ENCODE measurements at regions not wholly inside any gene's neighbourhood (a gene's known extent, or its start where the extent isn't known, plus 50 kb on each side); places are given as distances from the start of the nearest gene placed in this dataset.
"Not testable (repeated sequence)": the region's sequence is repeated elsewhere in the genome, so short reads cannot be mapped to it uniquely, and the experiment has no call there.

DNA sequence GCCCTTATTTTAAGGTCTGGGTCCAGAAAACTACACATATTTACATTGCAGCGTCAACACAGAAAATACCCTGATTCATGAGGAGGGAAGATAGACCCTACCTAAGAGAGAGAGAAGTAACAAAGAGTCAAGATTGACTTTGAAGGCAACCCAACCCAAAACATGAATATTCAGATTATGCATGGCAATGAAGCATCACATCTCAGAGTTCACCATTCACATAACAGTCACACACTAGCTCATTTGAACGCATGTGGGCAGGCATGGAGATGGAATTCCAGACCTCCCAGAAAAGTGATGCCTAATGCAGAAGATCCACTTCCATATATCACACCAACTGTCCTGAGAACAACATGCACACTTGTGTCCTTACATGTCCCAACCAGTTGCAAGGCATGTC, 190.1 kb upstream of the ITGA1 start:
- ChIA-PET POLR2A (no interaction called here), CTCF (no interaction called here)

DNA sequence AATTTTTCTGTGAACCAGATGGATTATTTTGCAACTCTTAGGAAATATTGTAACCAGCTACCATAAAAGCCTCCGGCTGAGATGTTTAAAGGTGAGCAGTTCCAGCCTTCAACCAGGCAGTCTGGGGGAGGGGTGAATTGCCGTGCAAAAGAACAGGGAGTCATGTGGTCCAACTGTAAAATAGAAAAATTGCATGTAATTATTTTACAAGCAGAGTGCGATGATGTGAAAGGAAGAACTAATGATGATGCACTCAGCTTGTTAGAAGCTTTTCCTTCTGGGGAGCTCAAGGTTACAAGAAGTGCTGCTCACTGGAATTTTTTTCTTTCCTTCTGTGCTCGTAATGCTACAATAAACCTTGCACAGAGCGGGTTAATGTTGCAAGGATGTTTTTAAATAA, 188.7 kb upstream of the ITGA1 start:
- POLR2A ChIA-PET: no interaction called here
- CTCF ChIA-PET: no interaction called here

DNA sequence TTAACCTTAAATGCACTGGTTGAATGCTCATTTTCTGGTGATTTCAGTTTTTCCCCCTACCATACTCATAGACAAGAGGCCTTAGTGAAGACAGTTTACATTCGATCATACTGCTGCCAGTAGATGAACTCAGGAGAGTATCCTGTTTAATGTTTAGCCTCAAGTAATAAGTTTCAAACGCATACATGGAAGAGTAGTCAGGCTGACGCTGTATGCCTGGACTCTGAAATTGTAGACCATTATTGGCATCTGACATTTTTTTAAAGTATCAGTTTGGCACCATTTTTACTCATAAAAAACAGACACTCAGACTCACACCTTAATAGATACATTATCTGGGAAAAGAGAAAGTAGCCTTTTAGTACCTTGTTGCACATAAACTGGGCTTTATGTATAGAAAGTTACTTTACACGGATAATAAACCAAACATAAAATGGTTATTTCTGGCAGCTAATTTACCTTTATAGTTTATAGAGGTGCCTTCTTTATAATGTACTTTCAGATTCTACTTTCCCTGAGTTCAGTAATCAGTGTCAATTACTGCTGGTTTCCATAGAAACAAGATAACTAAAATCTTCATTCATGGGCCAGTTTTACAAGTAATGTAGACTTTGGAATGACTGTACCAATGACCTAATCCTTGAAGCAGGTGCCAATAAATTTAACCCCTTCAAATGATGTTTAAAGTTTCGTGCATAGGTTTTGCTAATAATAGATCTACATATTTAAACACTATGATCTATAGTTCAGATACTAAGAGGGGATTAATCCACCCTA, 183.8 kb upstream of the ITGA1 start:
- CTCF ChIA-PET: no interaction called here
- POLR2A ChIA-PET: no interaction called here

DNA sequence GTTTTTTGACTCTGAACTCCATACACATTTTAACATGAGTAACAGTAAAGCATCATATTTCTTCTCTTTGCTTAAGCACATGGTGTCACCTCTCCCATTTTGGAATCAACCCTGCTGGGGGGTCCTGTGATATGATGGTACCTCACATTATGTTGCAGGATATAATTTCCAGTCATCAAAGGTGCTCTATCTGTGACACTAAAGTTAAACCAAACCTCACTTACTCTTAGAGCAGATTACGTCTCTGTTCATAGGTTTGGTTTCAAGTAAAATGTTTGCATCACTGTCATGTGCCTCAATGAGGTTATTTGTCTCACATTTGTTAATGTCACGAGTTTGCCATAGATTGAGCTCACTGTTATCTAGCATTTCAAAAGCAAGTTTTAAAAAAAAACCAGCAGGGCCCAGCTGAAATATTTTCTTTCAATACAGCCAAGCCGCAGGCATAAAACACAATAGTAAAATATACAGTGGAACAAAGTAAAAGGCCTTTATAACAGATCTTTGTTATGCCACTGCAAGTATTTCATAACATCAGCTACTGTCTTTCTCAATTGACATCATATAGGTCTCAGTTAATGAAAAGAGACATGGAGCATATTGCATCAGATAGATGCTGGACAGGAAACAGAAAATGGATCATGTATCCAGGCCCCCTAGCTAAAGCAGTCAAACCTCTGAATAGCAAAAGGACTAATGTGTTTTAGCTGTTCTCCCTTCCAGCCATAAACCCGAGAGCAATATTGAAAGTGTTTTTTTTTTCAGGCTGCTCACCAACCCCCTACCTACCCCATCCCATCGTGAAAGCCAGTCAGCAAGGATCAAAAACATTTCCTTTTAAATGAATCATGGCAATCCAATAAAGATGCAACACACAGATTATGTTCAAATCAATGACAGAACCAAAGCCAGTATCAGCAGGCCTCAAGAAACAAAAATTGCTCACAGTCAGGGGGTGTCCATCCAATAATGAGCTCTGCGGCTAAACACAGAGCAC, 182.1 kb upstream of the ITGA1 start:
- ChIA-PET CTCF (no interaction called here), POLR2A (no interaction called here)

DNA sequence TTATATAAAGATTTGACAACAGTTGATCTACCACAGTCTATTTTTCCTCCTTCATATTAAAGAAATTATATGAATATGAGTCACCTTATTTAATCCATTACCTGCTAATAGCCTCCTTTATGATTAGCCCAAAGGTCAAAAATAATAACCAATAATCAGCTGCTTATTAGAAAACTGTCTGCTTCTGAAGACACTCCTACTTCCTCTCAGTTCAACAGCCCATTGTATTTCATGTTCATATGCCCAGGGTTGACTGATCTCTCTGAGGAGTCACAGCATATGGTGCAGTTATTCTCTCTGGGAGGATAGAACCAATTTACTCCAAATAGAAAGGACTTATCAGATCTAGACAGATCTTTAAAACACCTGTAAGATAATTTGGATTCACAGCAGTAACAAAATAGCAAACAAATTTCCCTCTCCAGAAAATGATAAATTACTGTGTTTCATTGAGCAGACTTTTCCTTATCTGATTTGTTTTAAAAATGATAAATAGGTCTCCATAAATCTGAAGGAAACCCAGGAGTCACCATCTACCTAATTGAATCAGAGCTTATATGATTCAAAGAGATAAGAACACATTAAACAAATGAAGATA, 180.4 kb upstream of the ITGA1 start:
- POLR2A ChIA-PET: no interaction called here

DNA sequence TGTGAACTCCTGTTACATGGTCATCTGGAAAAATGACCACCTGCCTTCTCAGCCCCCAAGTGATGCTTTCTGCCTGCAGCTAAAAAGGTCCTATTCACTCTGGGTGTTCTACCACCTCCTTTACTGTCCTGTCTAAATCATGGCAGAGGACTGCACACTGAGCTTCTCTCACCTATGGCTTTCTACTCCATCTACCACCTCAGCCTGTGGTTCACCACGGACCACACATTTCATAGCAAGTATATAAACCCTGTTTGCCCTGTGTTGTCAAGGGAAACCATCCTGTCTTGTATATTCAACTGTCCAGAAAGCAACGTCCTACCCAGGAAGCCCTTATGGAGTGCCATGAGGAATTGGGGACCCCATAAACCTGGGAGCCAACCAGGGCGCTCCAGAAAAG, 167.4 kb upstream of the ITGA1 start:
- ChIA-PET CTCF (no interaction called here), POLR2A (no interaction called here)

More for the DNA sequence above, 180.4 kb upstream of the ITGA1 start:
- CTCF ChIA-PET: no interaction called here

DNA sequence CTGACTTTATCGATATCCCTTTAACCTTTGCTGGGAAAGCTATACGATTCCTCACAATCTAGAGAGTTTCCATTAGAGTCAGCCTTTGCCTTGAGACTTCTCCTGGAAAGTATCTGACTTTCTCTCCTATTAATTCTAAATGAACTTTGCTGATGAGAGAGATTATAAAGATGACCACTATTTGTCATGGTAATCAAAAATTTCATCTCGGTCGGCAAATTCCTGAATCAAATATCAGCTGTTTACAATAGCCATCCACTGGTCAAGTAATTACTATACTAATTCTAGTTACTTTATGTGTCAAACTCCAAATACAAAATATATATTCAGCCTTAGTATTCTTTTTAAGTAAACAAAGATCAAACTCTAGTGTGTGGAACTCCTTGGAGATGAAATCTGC, 164.4 kb upstream of the ITGA1 start:
- ChIA-PET CTCF (no interaction called here), POLR2A (no interaction called here)

DNA sequence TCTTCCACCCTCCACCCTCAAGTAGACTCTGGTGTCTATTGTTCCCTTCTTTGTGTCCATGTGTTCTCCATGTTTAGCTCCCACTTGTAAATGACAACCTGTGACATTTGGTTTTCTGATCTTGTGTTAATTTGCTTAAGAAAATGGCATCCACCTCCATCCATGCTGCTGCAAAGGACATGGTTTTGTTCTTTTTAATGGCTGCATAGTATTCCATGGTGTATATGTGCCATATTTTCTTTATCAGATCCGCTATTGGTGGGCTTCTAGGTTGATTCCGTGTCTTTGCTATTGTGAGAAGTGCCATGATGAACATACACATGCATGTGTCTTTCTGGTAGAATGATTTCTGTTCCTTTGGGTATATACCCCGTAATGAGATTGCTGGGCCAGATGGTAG, 163.4 kb upstream of the ITGA1 start:
- ChIA-PET CTCF (no interaction called here), POLR2A (no interaction called here)

DNA sequence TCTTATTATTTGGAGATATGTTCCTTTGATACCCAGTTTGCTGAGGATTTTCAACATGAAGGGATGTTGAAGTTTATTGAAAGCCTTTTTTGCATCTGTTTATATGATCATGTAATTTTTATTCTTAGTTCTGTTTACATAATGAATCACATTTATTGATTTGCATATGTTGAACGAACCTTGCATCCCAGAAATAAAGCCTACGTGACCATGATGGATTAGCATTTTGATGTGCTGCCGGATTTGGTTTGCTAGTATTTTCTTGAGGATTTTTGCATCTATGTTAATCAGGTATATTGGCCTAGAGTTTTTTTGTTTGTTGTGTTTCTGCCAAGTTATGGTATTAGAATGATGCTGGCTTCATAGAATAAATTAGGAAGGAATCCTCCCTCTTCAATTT, 161.4 kb upstream of the ITGA1 start:
- POLR2A ChIA-PET: no interaction called here
- CTCF ChIA-PET: no interaction called here

DNA sequence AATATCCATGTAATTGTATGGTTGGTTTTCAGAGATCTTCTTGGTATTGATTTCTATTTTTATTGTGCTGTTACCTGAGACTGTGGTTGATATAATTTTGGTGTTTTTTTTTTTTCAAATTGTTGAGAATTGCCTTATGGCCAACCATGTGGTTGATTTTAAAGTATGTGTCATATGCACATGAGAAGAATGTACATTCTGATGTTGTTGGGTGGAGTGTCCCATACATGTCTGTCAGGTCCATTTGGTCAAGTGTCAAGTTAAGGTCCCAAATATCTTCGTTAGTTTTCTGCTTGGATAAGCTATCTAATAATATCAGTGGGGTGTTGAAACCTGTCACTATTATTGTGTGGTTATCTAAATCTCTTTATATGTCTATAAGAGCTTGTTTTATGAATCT, 160.0 kb upstream of the ITGA1 start:
- CTCF ChIA-PET: interaction anchor here (0.7 kb wide), 1 partner anchor 1322 kb away, joined by 5 read pairs; no protein-coding TSS in a partner anchor
- POLR2A ChIA-PET: no interaction called here

DNA sequence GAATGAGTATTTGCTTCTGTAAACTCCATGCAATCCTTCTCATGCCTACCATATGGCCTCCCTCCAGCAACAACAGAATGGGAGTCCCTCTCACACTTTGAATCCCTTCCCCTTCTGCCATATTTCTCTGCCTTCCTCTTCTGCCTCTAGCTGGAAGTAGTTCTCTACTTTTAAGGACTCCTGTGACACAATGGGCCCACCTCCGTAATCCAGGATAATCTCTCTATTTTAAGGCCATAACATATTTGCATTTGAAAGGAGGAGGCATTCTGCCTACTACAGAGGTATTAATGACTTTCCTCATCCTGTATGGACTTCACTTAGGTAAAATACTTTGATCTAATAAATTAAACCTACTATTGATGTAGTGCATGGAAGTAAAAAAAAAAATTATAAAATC, 155.4 kb upstream of the ITGA1 start:
- ChIA-PET POLR2A (no interaction called here), CTCF (no interaction called here)

DNA sequence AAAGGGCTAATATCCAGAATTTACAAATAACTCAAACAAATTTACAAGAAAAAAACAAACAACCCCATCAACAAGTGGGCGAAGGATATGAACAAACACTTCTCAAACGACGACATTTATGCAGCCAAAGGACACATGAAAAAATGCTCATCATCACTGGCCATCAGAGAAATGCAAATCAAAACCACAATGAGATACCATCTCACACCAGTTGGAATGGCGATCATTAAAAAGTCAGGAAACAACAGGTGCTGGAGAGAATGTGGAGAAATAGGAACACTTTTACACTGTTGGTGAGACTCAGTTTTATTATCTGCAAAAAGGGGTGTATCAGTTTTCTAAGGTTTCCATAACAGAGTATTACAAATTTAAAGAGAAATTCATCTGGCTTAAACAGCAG, 153.5 kb upstream of the ITGA1 start:
- CTCF ChIA-PET: not testable (repeated sequence)

DNA sequence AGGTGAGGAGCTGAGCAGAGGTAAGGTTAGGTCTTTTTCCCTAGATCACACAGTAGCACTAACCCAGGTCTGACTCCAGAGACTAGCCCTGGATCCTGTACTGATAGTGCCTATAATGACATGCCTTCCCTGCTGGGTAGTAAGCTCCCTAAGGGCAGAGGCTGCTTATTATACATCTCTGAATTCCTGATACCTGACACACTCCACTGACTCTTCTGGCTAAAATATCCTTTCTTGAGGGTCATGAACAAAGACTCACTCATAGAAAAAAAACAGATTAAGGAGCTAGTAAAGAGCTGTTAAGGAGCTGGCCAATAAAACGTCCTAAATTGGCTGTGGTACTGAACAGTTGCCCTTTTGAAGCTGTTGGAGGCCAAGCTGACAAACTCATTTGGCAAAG, 149.0 kb upstream of the ITGA1 start:
- ChIA-PET CTCF (no interaction called here), POLR2A (no interaction called here)

More for the DNA sequence above, 153.5 kb upstream of the ITGA1 start:
- POLR2A ChIA-PET: not testable (repeated sequence)

DNA sequence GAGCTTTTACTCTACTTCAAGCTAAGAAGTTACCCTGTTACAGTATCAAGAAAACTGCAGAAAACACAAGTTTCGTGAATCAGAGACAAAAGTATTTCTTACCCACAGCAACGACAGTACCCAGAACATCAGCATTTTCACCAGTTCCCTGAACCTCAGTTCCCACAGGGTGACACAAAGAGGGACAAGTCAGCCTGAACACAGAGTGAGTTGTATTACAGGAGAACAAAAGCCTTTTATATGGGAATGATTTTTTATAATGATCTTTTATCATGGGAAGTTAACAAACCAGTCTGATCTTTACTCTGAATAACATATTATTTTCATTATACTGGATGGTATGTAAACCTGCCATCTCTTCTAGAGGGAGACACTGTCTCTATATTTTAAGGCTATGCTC, 139.0 kb upstream of the ITGA1 start:
- POLR2A ChIA-PET: no interaction called here
- CTCF ChIA-PET: no interaction called here

DNA sequence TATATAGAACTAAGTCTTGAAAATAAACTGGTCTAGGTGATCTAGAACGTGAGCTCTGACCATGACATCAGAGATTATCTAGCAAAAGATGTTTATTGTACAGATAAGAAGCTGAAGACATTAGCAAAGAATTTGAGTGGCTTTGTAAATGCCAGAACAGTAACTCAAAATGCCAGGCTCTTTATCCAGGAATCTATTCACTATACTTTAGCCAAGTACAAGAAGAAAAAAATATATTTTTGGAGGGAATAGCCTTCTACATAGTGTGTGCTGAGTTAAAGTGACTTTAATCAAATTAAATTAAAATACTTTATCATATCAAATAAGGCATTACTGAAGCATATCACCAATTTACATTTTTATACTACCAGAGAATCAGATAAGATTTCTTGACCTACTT, 132.6 kb upstream of the ITGA1 start:
- CTCF ChIA-PET: no interaction called here
- POLR2A ChIA-PET: no interaction called here

DNA sequence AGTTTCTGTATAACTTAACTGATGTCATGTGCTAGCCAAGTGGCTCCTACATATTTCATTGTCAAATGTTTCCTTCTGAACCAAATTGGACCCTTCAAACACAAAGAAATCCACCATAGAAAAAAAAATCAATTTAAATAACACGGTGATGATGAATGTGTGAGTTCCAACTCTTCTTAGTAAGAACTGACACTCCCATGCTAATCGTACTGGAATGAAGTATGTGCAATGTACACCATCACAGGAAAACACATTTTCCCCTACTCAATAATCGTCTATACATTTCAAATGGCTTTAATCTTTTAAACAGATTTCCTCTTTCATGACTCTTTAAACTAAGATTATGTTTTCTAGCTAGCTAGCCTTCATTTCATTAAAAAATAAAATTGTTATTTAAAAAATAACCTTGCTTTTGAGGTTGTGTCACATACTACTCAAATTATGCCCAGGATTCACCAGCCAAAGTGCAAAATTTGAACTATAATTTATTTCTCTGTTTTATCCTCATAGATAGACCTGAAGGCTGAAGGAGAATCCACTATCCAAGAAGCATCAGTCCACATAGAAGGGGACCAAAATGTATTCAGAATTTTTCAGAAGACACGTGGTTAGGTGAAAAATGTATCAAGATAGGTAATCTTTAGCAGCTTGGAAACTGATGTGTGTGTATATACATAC, 131.0 kb upstream of the ITGA1 start:
- CTCF ChIA-PET: no interaction called here
- POLR2A ChIA-PET: no interaction called here

DNA sequence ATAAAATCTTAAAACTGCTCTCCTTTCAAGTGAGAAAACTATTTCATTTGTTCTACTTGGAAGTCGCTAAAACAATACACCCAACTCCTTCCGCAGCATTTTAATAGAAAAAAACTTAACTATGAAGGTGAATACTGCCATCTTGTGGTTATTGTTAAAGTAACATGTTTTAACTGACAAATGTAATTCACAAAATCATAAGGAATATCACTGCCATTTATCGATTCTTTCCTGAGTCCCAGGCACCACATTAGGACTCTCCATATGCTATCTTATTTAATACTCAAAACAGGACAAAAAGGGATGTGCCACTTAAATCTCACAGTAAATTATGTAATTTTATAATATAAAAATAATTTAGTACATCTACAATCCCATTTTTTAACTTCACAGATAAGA, 130.5 kb upstream of the ITGA1 start:
- CTCF ChIA-PET: no interaction called here
- POLR2A ChIA-PET: no interaction called here

DNA sequence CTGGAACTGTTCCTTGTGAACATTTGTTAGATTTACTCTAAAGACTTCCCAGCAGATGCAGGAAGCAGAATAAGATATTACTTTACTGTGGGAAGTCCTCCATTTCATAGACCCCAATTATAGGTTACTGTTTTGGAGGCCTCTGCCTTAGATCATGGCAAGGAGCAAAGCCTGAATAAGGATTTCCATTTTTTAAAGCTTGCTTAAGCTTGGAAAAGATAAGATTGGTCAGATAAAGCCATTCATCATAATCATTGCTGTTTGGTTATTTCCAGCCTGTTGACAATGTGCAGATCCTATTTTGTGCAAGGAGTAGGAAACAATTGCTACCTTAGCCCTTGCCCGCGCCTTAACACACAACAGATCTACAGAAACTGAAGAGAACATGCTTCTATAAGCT, 129.5 kb upstream of the ITGA1 start:
- POLR2A ChIA-PET: no interaction called here
- CTCF ChIA-PET: interaction anchor here (0.7 to 1.1 kb wide), 2 partner anchors 31 to 125 kb away, joined by 3 read pairs; no protein-coding TSS in a partner anchor

DNA sequence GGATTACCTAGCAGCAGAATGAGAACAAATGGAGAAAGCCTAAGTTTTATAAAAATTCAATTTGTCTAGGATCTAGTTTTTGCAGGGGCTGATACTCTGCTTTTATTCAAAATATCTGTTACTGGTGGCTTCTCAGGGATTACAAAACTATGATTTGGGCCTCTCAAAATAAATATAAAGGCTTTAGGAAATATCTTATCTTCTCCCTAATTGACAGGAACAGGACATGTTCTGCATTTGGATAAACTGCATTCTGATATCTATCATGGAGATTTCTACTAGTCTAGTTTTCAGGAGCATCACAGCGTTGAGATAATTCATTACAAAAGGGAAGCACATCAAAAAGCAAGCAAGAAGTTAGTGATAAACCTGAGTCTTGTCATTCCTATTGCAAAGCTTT, 127.1 kb upstream of the ITGA1 start:
- POLR2A ChIA-PET: no interaction called here

DNA sequence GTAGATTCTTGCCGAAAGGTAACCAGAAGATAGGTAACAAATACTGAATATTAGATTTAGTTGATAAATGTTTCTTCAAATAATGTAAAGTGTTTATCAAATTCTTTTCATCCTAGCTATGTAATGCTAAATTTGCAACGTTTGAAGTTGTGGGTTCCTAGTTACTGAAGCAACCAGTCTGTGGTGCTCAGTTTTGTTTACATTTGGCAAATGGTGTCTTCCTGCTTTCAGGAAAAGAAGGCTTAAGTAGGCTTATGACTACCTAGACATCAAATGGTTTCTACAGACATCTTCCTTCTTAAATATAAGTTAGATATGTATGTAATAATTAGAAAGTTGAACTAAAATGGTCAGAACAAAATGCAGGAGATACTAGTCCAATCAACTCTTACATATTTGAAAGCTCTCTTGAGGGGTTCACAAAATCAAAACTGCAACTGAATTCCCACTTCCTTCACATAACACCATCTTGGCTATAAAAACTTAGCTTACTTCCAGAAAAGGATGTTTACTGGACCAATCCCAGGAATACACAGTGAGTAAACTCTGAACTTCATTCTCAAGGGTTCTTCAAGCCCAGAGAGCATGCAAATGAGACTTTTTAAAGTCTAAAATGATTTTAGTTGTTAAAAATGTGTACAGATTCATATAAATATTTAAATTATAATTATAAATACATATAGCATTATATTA, 125.7 kb upstream of the ITGA1 start:
- ChIA-PET CTCF (no interaction called here), POLR2A (no interaction called here)

More for the DNA sequence above, 127.1 kb upstream of the ITGA1 start:
- CTCF ChIA-PET: no interaction called here

Data from activated CD8-positive, alpha-beta memory T cell treated with anti-CD3 and anti-CD28 coated beads for 36 hours (primary cell).